Activated naive CD4-positive, alpha-beta T cell treated with anti-CD3 and anti-CD28 coated beads, Interleukin-2, amount 50 U/mL, for 16 hours (primary cell): ENCODE measurements at regions not wholly inside any gene's neighbourhood (a gene's known extent, or its start where the extent isn't known, plus 50 kb on each side); places are given as distances from the start of the nearest gene placed in this dataset.
"Not testable (repeated sequence)": the region's sequence is repeated elsewhere in the genome, so short reads cannot be mapped to it uniquely, and the experiment has no call there.

Source experiments
- DNase-seq: peaks from one replicate; pipeline ENCODE4 v3.0.0-alpha.2; 2020

GRCh38 chr18:70640336-70640887, 351.6 kb downstream of the SOCS6 start:
- DNase-seq, result no peak

DNA sequence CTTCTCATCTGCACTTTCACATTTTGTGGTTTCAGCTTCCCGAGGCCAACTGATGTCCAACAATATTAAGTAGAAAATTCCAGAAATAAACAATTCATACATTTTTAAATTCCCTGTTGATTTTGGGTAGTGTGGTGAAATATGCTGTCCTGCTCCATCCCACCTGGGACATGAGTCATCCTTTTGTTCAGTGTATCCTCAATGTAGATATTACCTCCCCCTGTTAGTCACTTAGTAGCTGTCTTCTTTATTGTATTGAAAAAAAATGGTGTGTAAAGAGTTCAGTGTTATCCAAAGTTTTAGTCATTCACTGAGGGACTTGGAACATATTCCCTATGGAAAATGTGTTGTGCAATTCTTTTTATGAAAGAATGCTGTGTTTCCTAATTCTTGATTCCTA, 348.1 kb downstream of the SOCS6 start:
- no peak for DNase-seq

GRCh38 chr18:70634576-70635147, 345.8 kb downstream of the SOCS6 start:
- no peak for DNase-seq

- DNase-seq, result no peak
These were observed 338.4 kb downstream of the SOCS6 start for GRCh38 chr18:70627182-70627802.

- no peak for DNase-seq
These were observed 334.0 kb downstream of the SOCS6 start for GRCh38 chr18:70622622-70623419.

- no peak for DNase-seq
These were observed 332.9 kb downstream of the SOCS6 start for GRCh38 chr18:70621710-70622109.

GRCh38 chr18:70620837-70621612, 332.2 kb downstream of the SOCS6 start:
- DNase-seq, result no peak

DNA sequence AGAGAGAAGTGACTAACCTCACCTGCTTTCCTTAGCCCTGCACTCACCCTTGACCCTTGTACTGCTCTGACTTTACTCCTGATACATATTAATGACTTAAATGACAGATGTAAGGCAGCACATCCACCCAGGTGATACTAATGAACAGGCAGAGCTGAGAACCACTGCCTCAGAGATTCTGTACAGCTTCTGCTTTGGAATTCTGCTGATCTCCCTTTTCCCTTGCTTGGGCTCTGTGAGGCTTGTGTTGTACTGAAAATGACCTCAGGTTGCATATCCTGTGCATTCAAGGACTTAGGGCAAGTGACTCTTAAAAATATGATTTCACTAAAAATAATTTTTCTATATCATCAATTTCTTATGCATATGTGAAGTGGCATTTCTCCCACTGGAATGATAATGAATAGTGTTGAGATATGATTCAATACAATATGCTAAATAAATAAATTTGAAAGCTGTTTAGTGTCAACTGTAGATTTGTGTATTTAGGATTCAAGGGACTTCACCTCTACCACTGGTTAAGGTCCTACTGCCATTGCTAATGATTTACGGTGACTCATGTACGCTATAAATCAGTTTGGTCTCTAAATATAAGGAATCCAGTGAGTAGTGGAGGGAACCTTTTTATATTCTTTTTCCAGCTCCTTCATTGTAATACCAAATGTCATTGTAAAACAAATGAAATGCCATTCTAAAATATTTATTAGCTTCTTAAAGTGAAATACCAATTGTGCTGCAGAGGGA, 328.3 kb downstream of the SOCS6 start:
- no peak for DNase-seq

GRCh38 chr18:70600225-70600925, 311.5 kb downstream of the SOCS6 start:
- no peak for DNase-seq

- no peak for DNase-seq
These were observed 309.6 kb downstream of the SOCS6 start for GRCh38 chr18:70598406-70598805.

DNA sequence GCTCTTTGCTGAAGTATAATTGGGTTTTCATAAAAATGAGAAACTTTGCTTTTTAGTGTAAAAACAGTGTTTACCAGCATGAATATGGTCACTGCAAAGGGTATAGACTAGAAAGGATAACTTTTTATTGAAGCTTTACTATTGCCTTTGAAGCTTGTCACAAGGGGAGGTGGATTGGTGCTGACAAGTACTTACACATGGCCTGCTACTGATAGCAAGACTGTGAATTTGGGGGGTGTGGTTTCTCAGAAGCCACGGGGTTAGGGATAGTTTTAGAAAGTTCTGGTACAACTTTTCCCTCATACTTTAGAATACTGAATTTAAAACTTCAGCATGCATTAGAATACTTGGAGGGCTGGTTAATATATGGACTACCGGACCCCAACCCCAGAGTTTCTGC, 294.1 kb downstream of the SOCS6 start:
- DNase-seq, result no peak

GRCh38 chr18:70578480-70578879, 289.6 kb downstream of the SOCS6 start:
- no peak for DNase-seq

GRCh38 chr18:70577023-70577420, 288.2 kb downstream of the SOCS6 start:
- DNase-seq, result no peak

GRCh38 chr18:70576276-70577022, 287.6 kb downstream of the SOCS6 start:
- DNase-seq, result no peak

DNA sequence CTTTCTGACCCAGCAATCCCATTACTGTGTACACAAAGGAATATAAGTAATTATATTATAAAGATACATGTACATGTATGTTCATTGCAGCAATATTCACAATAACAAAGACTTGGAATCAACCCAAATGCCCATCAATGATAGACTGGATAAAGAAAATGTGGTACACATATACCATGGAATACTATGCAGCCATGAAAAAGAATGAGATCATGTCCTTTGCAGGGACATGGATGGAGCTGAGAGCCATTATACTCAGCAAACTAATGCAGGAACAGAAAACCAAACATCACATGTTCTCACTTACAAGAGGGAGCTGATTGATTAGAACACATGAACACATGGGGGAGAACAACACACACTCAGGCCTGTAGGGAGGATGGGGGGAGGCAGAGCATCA, 286.1 kb downstream of the SOCS6 start:
- not testable (repeated sequence) for DNase-seq

- not testable (repeated sequence) for DNase-seq
These were observed 280.8 kb downstream of the SOCS6 start for GRCh38 chr18:70569647-70570046.

DNA sequence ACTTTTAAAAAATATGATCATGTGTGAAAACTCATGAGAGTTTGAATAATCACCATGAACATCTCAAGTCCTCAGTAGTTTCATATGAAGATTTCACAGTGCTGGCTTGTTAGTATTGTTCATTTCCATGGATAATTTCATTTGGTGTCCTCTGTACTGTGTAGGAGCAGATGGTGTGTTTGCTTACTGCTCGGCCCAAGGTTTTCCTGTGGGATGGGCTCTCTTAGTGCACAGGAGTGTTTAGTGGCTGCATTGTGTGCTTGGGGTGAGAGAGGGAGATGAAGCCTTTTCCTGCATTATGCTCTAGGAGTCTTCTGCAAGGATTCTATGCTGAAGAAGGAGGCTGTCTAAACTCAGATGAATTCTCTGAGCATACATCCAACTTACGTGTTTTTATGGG, 270.6 kb downstream of the SOCS6 start:
- no peak for DNase-seq

DNA sequence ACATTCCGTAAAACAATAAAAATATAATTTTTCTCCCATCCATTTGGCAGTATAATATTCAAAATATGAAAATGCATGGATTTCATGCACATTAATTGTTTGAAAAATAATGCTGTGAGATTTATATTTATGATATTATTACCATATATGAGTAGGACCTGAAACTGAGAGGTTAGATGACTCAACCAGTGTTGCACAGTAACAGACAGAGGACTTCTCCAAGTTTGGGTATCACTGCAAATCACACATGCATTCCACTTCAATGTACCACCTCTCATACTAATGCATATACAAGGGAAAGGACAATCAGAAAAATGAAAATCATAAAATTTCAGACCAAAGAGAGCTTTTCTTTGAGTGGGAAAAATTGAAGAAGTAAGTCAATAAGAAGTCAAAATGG, 269.5 kb downstream of the SOCS6 start:
- no peak for DNase-seq

DNA sequence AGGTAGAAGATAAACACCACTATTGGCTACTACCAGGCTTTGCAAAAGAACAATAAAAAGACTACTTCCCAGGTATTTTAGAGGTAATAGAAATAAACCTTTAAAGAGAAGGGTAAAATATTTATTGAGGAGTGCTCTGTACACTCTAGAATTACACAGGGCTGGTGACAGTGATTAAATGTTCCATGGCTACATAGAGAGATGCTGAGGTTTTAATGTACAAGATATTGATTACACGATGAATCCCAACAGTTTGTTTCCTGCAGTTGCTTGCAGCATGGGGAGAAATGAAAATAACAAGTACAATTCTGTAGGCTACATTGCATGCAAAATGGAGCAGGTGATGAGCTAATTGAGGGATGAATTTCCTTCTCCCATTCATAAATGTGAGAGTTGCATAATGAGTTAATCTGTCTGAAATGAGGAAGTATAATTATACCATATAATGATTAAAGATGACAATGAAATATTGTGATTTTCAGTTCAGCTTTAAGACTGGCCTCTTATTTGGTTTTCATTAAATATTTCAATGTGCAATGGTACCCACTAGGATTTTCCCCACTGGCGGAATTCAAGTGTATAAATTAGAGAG, 266.1 kb downstream of the SOCS6 start:
- no peak for DNase-seq

DNA sequence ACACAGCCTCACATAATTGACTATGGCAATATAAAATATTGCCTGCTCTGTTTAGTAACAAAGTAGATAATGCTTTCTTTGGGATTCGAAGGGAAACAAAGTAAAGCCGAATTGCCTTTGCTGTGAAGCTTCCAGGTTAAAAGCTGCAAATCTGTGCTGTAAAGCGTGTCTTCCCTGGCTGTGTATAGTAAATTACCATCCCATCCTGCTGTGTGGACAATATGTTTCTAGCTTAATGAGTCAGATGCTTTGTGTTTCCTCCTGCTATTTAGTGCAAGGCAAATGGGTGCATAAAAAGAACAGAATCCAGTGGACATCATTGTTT, 265.1 kb downstream of the SOCS6 start:
- no peak for DNase-seq
